ENCODE measurements at regions not wholly inside any gene's neighbourhood (a gene's known extent, or its start where the extent isn't known, plus 50 kb on each side); places are given as distances from the start of the nearest gene placed in this dataset.

- no peak for TF ChIP-seq CTCF (IDR thresholded peaks at IDR 0.05)
- no peak for TF ChIP-seq POLR2AphosphoS5 (IDR thresholded peaks at IDR 0.05)
- TF ChIP-seq POLR2A (IDR thresholded peaks at IDR 0.05): no peak
- TF ChIP-seq EP300 (IDR thresholded peaks at IDR 0.05): no peak
Measured at GRCh38 chr18:55863391-55863706, 275.4 kb upstream of the TCF4 start.
